Activated CD4-positive, alpha-beta T cell treated with anti-CD3 and anti-CD28 coated beads for 1 hour (primary cell): ENCODE measurements at regions not wholly inside any gene's neighbourhood (a gene's known extent, or its start where the extent isn't known, plus 50 kb on each side); places are given as distances from the start of the nearest gene placed in this dataset.

Experiments used
- DNase-seq: peaks from one replicate; pipeline ENCODE4 v3.0.0-alpha.2; 2020

- no peak for DNase-seq
Measured at GRCh38 chr3:118011910-118012309, 1022.7 kb downstream of the IGSF11 start.

DNA sequence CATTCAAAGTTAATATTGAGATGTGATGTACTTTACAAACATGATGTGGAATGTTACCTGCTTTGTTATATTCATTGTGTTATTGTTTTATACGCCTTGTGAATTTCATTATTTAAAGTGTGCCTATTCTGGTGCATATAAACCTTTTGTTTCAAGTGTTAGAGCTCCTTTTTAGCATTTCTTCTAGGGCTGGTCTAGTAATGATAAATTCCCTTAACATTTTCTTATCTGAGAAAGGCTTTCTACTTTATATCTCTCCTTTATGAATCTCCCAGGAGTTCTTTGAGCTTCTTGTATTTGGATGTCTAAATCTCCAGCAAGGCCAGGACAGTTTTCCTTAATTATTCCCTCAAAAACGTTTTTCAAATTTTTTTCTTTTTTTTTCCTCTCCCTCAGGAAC lies 1005.6 kb downstream of the IGSF11 start:
- no peak for DNase-seq

- no peak for DNase-seq
Measured at GRCh38 chr3:118036215-118036614, 998.4 kb downstream of the IGSF11 start.

- no peak for DNase-seq
Measured at GRCh38 chr3:118055381-118055780, 979.3 kb downstream of the IGSF11 start.

DNA sequence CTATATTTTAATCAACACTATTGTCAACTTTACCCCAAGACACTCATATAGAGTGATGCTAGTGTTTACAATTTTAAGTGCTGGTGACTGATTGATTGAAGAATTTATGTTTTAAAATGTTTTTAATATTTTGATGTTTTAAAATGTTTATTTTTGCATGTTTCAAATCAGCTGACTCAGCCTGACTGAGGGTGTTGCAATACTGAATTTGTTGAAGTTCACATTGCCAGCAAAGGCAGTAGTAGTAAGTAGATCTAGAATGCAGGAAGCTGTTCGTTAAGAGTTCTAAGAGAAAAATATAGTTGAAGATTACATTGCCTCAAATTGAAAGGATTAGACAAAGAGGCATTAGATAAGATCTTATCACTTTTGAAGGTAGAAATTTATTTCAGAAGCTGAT lies 977.6 kb downstream of the IGSF11 start:
- no peak for DNase-seq

GRCh38 chr3:118059096-118059495 lies 975.5 kb downstream of the IGSF11 start:
- DNase-seq: no peak

GRCh38 chr3:118067439-118067838 lies 967.2 kb downstream of the IGSF11 start:
- no peak for DNase-seq

GRCh38 chr3:118075873-118076272 lies 958.8 kb downstream of the IGSF11 start:
- no peak for DNase-seq

DNA sequence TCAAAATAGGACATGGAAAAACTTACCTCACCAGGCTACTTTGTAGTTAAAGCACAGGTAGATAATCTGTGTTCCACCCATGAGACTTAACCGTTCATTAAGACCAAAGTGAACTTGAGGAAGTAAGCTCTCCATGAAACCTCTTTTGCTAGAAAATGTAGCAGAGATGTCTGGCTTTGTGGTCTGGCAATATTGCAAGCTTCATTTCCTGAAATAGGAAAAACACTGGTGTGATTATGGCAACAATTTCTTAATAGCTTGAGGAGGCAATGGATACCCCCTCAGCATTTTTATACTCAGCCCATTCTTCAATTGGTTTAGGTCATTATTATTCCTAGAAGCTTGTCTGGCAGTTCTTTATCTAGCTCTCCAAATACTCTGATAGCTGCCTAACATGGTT lies 957.3 kb downstream of the IGSF11 start:
- DNase-seq: no peak

- DNase-seq: no peak
Measured at GRCh38 chr3:118080889-118081288, 953.8 kb downstream of the IGSF11 start.

GRCh38 chr3:118088696-118089095 lies 946.0 kb downstream of the IGSF11 start:
- DNase-seq: no peak

DNA sequence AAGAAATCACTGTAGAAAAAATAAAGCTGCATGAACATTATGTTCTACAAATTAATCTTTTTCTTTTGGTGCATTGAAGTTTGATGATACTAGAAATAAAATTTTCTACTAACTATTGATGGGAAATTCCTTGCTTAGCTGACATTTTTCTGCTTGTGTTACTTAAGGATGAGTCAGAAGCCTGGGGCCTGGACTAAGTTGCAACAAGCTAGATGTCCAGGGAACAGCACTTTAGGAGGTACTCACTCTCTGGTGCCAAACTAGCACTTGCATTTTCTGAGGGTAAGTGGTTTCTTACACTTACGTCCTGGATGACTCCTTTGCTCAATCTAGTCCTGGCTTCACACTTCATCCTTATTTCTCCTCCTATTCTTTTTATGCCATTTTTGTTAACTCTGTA lies 945.1 kb downstream of the IGSF11 start:
- DNase-seq: no peak

DNA sequence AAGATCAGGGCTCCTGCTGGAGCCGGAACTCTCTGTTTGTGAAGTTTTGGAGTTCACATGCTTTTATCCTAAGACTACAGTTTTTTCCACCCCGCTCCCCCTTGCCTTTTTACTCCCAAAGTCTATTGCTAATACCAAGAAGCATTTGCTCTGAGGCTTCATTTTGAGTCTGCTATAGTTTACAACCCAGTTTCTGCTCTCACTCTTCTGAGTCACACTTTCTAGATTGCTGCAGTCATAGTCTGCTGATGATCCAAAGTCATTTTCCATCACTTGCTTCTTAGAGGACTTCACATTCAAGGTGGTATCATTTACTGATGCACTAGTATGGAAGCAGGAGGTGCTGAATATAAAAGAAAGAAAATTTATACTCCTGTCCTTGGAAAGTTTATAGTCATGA lies 937.4 kb downstream of the IGSF11 start:
- DNase-seq: no peak

DNA sequence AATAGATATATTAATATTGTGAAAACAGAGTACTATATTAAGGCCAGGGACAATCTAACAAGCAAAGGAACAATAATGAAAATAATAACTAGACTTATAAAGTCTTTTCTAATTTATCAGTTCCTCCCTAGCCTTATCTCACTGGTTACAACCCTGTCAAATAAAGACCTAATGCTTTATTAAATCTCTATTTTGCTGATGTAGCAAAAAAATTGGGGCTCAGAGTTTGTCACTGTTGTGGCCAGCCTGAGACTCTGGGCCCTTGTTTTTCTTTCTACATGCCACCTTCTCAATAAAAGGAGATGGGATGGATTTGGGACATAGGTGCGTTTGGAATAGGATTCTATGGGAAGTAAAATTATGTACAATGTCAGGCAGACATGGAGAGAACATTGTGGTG lies 937.0 kb downstream of the IGSF11 start:
- DNase-seq: no peak

GRCh38 chr3:118098827-118099226 lies 935.8 kb downstream of the IGSF11 start:
- no peak for DNase-seq

- no peak for DNase-seq
Measured at GRCh38 chr3:118101891-118102290, 932.8 kb downstream of the IGSF11 start.

- no peak for DNase-seq
Measured at GRCh38 chr3:118102737-118103136, 931.9 kb downstream of the IGSF11 start.

GRCh38 chr3:118108201-118108600 lies 926.4 kb downstream of the IGSF11 start:
- DNase-seq: no peak

- no peak for DNase-seq
Measured at GRCh38 chr3:118108769-118109168, 925.9 kb downstream of the IGSF11 start.

- DNase-seq: no peak
Measured at GRCh38 chr3:118110211-118110610, 924.4 kb downstream of the IGSF11 start.

GRCh38 chr3:118116991-118117390 lies 917.7 kb downstream of the IGSF11 start:
- DNase-seq: no peak

GRCh38 chr3:118126751-118127150 lies 907.9 kb downstream of the IGSF11 start:
- DNase-seq: no peak

DNA sequence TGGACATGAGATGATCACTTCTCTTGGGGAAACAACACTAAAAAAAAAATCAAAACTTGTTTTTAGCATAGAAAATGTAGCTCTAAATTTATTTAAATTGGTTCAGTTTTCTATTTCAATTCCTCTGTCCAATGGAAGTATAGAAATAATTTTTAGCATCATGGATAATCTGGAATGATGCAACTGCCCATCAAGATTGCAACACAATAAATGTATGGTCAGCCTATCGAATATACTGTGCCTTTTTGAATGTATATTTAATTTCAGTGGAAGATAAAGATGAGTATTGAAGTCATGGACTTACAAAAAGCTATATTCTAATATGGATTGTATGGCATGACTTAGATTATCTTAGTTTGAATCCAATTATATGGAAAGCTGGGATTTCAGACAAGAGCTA lies 906.7 kb downstream of the IGSF11 start:
- no peak for DNase-seq

GRCh38 chr3:118128886-118129285 lies 905.8 kb downstream of the IGSF11 start:
- no peak for DNase-seq

DNA sequence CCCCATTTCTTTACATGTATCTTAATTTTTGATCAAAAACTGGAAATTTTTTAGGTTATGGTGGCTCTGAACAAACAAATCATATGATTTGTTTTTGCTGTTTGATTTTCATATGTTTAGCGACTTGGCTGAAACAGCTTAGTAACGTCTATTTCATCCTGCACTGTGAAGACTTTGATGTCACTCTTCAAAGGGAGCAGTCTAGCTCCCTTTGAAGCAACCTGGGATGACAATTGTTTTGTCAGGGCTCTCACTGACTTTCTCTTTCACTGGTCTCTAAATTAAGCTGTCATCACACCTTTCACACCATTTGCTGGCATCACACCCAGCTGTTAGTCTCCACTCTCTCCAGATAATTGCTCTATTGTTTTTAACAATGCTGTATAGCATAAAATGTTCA lies 896.9 kb downstream of the IGSF11 start:
- no peak for DNase-seq

DNA sequence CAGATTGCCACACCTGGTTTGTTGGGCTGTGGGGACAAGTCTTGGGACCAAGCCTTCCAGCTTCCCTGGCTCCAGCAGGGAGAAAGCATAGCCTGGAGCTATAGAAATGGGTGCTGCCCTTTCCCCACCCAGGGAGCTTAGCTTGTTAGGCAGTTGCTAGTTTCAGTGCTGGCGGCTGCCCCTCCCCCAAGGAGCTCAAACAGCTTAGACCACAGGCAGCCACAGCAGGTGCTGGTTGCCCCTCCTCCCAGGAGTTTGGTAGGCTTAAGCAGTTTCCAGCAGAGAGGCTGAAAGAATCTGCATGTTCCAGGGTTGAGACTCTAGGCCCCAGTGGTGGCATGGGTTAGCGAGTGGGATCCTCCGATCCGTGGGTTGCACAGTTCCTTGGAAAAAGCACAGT lies 889.7 kb downstream of the IGSF11 start:
- DNase-seq: no peak
